HG03342 (cell line): ENCODE measurements at regions not wholly inside any gene's neighbourhood (a gene's known extent, or its start where the extent isn't known, plus 50 kb on each side); places are given as distances from the start of the nearest gene placed in this dataset.
A peak's percentile ranks its signal among the peaks of the same experiment; 100 is the strongest.
"Not testable (repeated sequence)": the region's sequence is repeated elsewhere in the genome, so short reads cannot be mapped to it uniquely, and the experiment has no call there.

ENCODE experiments used
- ATAC-seq: cut with Tn5 transposase; IDR thresholded peaks from one replicate; pipeline ENCODE4 v1.9.1; 2021; ENCODE audit warnings: mild to moderate bottlenecking, moderate library complexity; ENCODE audit not compliant: unreplicated experiment

GRCh38 chr17:45554479-45554878, 64.0 kb upstream of the PLEKHM1 start:
- not testable (repeated sequence) for ATAC-seq

DNA sequence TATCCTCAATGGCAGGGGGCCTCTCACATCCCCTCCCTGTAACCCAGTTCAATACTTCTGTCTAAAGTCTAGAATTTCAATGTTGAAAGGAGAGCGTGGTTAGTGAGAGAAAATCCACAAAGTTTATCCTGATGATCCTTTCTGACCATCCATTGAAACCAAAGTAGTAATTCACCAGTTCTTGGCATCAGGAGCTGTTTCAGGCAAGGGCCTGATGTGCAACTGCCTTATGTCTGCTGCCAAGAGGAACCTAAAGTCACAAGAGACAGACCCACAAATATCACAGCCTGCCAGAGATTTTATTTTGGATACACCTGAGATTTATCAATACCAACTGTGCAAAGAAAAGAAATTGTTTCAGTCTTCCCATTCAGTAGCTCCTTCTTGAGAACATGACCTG, 68.3 kb upstream of the PLEKHM1 start:
- not testable (repeated sequence) for ATAC-seq

DNA sequence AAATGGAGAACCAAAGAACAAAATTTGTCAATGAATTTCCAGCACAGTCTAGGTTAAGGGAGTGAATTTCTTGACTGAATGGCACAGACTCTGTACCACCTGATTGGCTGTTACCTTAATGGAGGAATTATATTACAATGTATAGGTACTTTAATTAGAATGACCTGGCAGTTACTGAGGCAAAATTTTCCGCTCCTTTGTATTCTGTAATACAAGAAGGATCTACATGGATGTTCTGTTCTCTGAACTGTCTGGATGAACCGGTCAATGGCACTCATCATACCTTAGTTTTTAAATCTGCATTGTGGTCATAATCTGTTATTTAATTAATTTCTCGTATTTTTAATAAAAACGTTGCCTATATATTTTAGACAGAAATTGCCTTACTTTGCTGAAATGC, 72.3 kb upstream of the PLEKHM1 start:
- not testable (repeated sequence) for ATAC-seq

DNA sequence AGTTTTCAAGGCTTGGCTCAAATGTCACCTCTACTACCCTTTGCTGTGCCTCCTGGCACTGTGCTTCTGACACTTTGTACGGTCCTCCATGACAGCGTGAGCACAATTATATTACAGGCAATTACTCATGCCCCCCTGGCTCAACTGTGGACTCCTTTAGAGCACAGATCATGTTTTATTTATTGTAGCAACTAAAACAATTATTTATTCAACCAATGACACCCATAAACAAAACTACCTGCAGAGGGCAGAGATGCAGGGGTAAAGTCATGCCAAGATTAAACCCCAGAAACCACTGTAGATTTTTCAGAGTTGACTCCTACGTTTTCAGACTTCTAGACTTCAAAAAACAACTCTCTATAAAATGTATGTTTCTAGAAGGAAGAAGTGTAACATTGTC, 72.8 kb upstream of the PLEKHM1 start:
- ATAC-seq, result not testable (repeated sequence)

DNA sequence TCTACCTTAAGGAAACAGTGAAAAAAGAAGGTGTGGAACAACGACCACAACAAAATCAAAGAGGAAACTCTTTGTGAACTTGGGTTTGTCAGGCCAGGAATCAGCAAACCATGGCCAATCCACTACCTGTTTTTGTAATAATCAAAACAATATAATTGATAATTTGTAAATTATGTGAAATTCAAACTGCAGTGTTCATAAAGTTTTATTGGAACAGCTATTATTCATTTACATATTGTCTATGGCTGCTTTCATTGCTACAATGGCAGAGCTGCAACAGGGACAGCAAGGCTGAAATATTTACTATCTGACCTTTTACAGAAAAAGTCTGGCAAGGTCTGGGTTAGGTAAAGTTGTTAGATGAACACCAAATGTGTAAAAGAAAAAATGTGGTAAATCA, 77.8 kb upstream of the PLEKHM1 start:
- ATAC-seq, result not testable (repeated sequence)

DNA sequence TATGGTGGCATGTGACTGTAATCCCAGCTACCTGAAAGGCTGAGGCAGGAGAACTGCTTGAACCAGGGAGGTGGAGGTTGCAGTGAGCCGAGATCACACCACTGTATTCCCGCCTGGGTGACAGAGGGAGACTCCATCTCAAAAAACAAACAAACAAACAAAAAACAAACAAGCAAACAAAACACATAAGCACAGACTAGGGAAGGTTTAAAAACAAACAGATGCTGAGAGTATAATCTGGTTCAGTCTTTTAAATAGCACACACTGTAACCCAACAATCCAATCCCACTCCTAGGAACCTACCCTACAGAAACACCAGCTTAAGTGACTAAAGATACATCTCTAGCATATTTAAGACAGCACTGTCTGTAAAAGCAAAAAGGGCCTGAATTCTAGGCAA, 82.8 kb upstream of the PLEKHM1 start:
- ATAC-seq, result not testable (repeated sequence)

- ATAC-seq, result no peak
Observed at GRCh38 chr17:45573924-45574770, 83.6 kb upstream of the PLEKHM1 start.

DNA sequence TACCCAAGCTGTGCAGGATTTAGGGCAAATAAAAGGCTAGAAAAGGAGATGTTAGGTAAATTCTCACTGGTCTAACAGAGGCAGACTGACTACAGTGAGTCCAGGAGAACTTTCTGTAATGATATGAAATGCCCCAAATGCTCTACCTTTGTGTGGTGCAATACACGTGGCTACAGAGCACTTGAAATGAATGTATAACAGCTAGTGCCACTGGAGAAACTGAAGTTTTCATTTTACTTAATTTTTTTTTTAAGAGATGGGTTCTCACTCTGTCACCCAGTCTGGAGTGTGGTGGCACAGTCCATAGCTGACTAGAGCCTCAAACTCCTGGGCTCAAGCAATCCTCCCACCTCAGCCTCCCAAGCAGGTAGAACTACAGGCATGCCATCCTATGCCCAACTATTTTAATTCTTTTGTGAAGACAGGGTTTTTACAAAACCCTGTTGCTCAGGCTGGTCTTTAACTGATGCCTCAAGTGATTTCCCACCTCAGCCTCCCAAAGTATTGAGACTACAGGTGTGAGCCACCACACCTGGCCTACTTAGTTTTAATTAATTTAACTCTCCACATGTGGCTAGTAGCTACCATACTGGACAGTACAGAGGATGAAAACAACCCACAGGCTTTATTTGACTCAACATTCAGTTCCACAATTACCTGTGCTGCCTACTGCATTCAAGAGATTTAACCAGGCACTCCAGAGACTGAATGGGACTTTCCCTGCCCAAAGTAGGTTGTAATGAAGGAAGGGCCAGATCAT, 84.8 kb upstream of the PLEKHM1 start:
- ATAC-seq, result no peak

- ATAC-seq, result not testable (repeated sequence)
Observed at GRCh38 chr17:45576527-45577307, 86.2 kb upstream of the PLEKHM1 start.

DNA sequence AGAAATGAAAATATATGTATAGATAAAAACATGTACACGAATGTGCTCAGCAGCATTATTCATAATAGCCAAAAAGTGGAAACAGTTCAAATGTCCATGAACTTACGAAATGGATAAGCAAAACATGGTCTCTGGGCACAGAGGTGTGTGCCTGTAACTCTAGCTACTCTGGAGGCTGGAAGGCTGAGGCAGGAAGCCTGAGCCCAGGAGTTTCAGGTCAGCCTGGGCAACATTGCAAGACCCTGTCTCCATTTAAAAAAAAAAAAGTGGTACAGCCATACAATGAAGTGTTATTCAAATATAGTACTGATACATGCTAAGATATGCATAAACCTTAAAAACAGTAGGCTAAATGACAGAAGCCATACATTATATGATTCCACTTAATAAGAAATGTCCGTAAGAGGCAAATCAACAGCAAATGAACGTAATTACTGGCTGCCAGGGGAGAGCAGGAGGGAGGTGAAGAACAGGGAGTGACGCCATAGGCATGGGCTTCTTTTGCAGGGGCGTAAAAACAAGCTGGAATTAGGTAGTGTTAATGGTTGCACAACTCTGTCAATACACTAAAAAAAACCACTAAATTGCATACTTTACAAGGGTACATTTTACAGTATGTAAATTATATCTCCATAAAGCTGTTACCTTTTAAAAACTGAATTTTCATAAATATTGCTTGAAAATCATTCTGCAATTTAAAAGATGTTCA, 87.2 kb upstream of the PLEKHM1 start:
- ATAC-seq, result no peak

DNA sequence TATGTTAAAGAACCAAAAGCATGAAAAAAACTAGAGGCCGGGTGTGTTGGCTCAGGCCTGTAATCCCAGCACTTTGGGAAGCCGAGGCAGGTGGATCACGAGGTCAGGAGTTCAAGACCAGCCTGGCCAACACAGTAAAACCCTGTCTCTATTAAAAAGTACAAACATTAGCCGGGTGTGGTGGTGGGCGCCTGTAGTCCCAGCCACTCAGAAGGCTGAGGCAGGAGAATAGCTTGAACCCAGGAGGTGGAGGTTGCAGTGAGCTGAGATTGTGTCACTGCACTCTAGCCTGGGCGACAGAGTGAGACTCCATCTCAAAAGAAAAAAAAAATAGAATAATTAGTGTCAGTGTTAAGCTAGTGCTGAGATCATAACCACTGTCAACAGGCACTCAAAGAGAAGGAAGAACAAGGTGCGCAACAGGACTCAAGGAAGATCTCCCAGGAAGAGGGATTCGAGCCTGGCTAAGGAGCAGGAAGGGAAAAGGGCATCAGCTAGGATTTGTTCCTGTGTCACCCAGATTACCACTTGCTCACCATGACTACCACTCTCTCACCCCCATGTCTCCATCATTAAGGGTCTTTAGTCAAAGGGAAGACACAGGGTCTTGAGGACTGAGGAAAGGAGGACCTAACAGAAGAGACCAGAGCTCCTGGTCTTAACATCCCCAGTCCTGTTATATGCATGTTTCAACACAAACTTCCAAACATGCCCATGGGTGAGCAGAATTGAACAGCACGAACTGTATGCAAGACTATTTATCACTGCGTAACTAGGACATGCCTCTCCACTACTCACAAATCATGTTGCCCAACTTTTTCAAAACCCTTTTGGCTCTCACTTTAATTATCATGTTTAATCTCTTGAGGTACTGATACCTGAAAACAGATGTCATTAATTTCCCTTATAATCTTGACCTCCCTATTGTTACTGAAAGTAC, 88.3 kb upstream of the PLEKHM1 start:
- ATAC-seq, result no peak

DNA sequence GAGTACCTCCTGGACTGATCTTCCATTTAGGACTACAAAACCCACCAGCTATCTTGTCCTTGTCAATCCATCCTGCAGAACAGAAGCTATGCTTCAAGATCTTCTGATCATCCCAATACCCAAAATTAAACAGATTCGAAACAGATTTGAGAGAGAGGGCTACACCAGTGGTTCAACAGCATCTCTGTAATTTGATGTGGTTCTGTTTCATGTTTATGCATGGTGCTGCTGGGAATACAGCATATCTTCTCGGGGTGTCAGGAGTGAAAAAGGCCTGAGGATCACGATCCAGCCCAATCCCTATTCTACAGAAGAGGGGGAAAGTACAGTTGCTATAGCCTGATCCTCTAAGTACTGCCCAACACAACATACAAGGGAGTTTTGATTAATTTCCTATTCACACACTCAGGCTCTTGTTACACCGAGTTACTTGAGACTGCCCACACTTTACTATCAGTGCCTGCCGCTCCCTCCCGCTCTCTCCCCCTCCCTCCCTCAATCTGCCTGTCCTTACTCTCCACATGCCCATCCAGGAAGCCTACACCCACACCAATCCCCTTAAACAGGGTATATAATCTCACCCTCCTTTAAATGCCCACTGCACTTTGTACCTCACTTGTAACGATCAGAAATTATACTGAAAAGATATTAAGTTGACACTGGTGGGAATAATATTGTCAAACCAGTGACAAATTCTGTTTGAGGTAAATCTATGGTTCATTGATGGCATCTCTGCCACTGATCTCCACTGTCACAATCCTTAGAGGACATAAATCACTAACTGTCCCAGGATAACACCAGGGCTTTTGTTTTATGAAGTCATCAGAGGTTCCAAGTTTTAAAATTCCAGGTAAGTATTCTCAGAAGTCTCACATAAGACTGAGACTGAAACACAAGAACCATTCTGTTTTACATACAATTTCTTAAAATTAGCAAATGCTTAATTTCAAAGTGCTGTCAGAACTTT, 89.3 kb upstream of the PLEKHM1 start:
- no peak for ATAC-seq

- ATAC-seq, result no peak
Observed at GRCh38 chr17:45580924-45581323, 90.4 kb upstream of the PLEKHM1 start.

- ATAC-seq, result no peak
Observed at GRCh38 chr17:45581860-45582259, 91.3 kb upstream of the PLEKHM1 start.

- peak; percentile 56 for ATAC-seq
Observed at GRCh38 chr17:45584092-45585036, 93.8 kb upstream of the PLEKHM1 start.

GRCh38 chr17:45585037-45585733, 94.7 kb upstream of the PLEKHM1 start:
- peak; percentile 68 for ATAC-seq
